ENCODE measurements at regions not wholly inside any gene's neighbourhood (a gene's known extent, or its start where the extent isn't known, plus 50 kb on each side); places are given as distances from the start of the nearest gene placed in this dataset.
"Not testable (repeated sequence)": the region's sequence is repeated elsewhere in the genome, so short reads cannot be mapped to it uniquely, and the experiment has no call there.

DNA sequence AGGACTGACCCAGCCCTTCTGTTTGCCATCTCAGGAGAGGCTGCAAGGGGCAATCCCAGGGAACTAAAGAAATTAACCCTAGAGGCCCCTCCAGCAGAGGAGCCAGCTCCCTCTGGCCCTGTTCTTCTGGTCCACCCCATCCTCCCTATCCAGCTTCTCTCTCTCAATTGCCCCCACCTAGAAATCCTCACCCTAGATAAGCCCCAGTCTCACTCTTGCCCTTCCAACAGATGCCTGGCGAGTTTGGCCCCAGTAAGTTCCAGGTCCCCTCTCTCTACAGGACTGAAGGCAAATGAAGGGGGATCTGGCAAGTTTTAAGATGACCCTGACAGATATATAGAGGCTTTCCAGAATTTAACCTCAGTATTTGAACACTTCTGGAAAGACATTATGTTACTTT lies 134.0 kb downstream of the THBS2 start:
- no peak for FAIRE-seq
- no peak overlapping the region for H3K9ac ChIP-seq (ENCODE audit: low read length in 3 of 3)
- intact Hi-C loops (cut with DNase I): no loop called here

DNA sequence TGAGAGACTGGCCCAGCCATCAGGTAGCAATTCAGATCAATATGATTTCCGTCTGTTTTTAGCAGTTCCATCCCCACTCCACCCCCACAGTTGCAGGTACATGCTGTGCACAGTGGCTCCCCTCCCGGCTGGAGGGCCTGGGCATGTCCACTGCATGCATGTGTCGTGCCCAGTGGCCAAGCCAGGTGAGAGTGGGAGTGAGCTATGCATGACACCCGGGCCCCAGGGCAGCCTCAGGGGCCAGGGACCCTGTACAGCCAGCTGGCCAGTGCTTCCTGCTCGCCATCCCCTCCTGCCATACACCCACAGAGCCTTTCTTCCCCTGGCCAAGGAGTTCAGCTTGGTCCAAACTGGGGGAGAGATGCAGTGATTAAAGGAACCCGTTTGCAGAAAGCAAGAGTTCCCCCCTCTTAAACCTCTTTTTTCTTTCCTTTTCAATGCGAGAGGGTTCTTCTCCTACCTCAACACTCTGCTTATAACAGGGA lies 135.3 kb downstream of the THBS2 start:
- no peaks in the 10 kb centered on the region for H3K36me3 ChIP-seq (ENCODE audit: control insufficient read depth in 2 of 3, insufficient read depth in 3 of 3, low read length in 3 of 3)
- intact Hi-C loops (cut with DNase I): no loop called here

More for the DNA sequence above, 134.0 kb downstream of the THBS2 start:
- H3K9me3 ChIP-seq (ENCODE audit: control insufficient read depth in 2 of 3, insufficient read depth in 1 of 3, low read length in 3 of 3): no peaks in the 10 kb centered on the region
- H3K36me3 ChIP-seq (ENCODE audit: control insufficient read depth in 2 of 3, insufficient read depth in 3 of 3, low read length in 3 of 3): no peaks in the 10 kb centered on the region
- TF ChIP-seq, protein P1, sequence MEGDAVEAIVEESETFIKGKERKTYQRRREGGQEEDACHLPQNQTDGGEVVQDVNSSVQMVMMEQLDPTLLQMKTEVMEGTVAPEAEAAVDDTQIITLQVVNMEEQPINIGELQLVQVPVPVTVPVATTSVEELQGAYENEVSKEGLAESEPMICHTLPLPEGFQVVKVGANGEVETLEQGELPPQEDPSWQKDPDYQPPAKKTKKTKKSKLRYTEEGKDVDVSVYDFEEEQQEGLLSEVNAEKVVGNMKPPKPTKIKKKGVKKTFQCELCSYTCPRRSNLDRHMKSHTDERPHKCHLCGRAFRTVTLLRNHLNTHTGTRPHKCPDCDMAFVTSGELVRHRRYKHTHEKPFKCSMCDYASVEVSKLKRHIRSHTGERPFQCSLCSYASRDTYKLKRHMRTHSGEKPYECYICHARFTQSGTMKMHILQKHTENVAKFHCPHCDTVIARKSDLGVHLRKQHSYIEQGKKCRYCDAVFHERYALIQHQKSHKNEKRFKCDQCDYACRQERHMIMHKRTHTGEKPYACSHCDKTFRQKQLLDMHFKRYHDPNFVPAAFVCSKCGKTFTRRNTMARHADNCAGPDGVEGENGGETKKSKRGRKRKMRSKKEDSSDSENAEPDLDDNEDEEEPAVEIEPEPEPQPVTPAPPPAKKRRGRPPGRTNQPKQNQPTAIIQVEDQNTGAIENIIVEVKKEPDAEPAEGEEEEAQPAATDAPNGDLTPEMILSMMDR (IDR thresholded peaks at IDR 0.05; ENCODE audit: borderline replicate concordance, extremely low read depth, insufficient read depth): no peak
- no peak overlapping the region for H3K4me3 ChIP-seq (ENCODE audit: low read length in 3 of 3)
- no peak for DNase-seq
- H3K27ac ChIP-seq (ENCODE audit: low read depth in 2 of 2, low read length in 2 of 2): no peak overlapping the region
- H3K4me1 ChIP-seq (ENCODE audit: control insufficient read depth in 2 of 3, insufficient read depth in 2 of 3, low read depth in 1 of 3, low read length in 3 of 3): no peaks in the 10 kb centered on the region
- H3K27me3 ChIP-seq (ENCODE audit: control insufficient read depth, insufficient read depth, low read length): no peaks in the 10 kb centered on the region

DNA sequence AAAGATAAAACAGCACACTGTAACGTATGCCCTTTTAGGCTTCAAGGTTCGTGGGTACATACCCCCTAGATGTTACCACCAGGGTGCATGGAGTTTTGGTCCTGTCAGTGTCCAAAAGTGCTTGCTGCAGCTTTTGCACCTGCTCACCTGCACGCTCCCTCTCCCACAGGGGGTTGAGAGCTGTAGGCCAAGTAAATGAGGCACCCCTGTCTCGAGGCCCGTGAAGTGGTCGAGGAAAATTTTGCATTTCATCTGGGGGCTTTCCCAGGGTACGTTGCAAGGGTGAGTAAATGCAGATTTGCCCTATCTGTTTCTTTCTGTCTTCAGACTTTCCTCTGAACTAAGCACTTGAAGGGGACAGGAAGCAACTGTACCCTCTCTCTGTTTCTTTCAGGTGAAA lies 136.0 kb downstream of the THBS2 start:
- intact Hi-C loops (cut with DNase I): no loop called here
- Histone ChIP-seq H3K4me1 (ENCODE audit: control insufficient read depth in 2 of 3, insufficient read depth in 2 of 3, low read depth in 1 of 3, low read length in 3 of 3) (no peaks in the 10 kb centered on the region), H3K4me3 (ENCODE audit: low read length in 3 of 3) (no peak overlapping the region), H3K9me3 (ENCODE audit: control insufficient read depth in 2 of 3, insufficient read depth in 1 of 3, low read length in 3 of 3) (no peaks in the 10 kb centered on the region), H3K9ac (ENCODE audit: low read length in 3 of 3) (no peak overlapping the region), H3K27me3 (ENCODE audit: control insufficient read depth, insufficient read depth, low read length) (no peaks in the 10 kb centered on the region), H3K27ac (ENCODE audit: low read depth in 2 of 2, low read length in 2 of 2) (no peak overlapping the region), H3K36me3 (ENCODE audit: control insufficient read depth in 2 of 3, insufficient read depth in 3 of 3, low read length in 3 of 3) (no peaks in the 10 kb centered on the region)
- FAIRE-seq (no peak), DNase-seq (no peak)
- TF ChIP-seq, protein P1 (IDR thresholded peaks at IDR 0.05; ENCODE audit: borderline replicate concordance, extremely low read depth, insufficient read depth): no peak

More for the DNA sequence above, 135.3 kb downstream of the THBS2 start:
- Histone ChIP-seq H3K9me3 (ENCODE audit: control insufficient read depth in 2 of 3, insufficient read depth in 1 of 3, low read length in 3 of 3) (no peaks in the 10 kb centered on the region), H3K4me3 (ENCODE audit: low read length in 3 of 3) (no peak overlapping the region), H3K27ac (ENCODE audit: low read depth in 2 of 2, low read length in 2 of 2) (no peak overlapping the region), H3K27me3 (ENCODE audit: control insufficient read depth, insufficient read depth, low read length) (no peaks in the 10 kb centered on the region), H3K9ac (ENCODE audit: low read length in 3 of 3) (no peak overlapping the region), H3K4me1 (ENCODE audit: control insufficient read depth in 2 of 3, insufficient read depth in 2 of 3, low read depth in 1 of 3, low read length in 3 of 3) (no peaks in the 10 kb centered on the region)
- DNase-seq: no peak
- TF ChIP-seq, protein P1 (IDR thresholded peaks at IDR 0.05; ENCODE audit: borderline replicate concordance, extremely low read depth, insufficient read depth): no peak
- FAIRE-seq: no peak

DNA sequence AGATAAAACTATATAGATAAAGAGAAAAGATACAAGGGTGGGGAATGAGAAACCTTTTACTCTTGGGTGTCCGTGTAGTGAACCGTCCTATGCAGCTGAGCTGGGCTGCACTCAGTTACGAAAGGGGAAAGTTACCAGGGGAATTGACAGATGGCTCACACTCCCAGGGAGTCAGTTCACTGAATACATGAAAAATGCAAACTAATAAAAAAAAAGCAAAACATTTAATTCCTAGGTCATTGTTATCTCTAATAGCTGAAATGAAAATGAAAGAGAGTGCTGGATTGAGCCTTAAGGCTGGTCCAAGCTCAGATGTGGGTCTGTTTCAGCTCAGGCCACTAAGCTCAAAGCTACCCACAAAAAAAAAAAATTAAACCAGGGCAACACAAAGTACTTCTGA lies 138.0 kb downstream of the THBS2 start:
- H3K27ac ChIP-seq (ENCODE audit: low read depth in 2 of 2, low read length in 2 of 2): no peak overlapping the region
- H3K36me3 ChIP-seq (ENCODE audit: control insufficient read depth in 2 of 3, insufficient read depth in 3 of 3, low read length in 3 of 3): no peaks in the 10 kb centered on the region
- H3K9ac ChIP-seq (ENCODE audit: low read length in 3 of 3): no peak overlapping the region
- no peak for FAIRE-seq
- TF ChIP-seq, protein P1 (IDR thresholded peaks at IDR 0.05; ENCODE audit: borderline replicate concordance, extremely low read depth, insufficient read depth): no peak
- intact Hi-C loops (cut with DNase I): no loop called here
- DNase-seq: no peak
- H3K9me3 ChIP-seq (ENCODE audit: control insufficient read depth in 2 of 3, insufficient read depth in 1 of 3, low read length in 3 of 3): no peaks in the 10 kb centered on the region
- H3K27me3 ChIP-seq (ENCODE audit: control insufficient read depth, insufficient read depth, low read length): no peaks in the 10 kb centered on the region
- H3K4me1 ChIP-seq (ENCODE audit: control insufficient read depth in 2 of 3, insufficient read depth in 2 of 3, low read depth in 1 of 3, low read length in 3 of 3): no peaks in the 10 kb centered on the region
- no peak overlapping the region for H3K4me3 ChIP-seq (ENCODE audit: low read length in 3 of 3)

DNA sequence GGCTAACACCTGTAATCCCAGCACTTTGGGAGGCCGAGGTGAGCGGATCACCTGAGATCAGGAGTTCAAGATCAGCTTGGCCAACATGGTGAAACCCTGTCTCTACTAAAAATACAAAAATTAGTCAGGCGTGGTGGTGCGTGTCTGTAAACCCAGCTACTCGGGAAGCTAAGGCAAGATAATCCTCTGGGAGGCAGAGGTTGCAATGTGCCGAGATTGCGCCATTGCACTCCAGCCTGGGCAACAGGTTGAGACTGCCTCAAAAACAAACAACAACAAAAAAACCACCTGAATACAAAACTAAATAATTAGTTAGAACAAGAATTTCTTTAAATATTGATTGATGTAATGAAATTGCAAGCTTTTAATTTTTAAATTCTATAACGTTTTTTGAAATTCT lies 139.0 kb downstream of the THBS2 start:
- H3K9me3 ChIP-seq (ENCODE audit: control insufficient read depth in 2 of 3, insufficient read depth in 1 of 3, low read length in 3 of 3); intact Hi-C loops (cut with DNase I); H3K4me3 ChIP-seq (ENCODE audit: low read length in 3 of 3); H3K9ac ChIP-seq (ENCODE audit: low read length in 3 of 3); H3K4me1 ChIP-seq (ENCODE audit: control insufficient read depth in 2 of 3, insufficient read depth in 2 of 3, low read depth in 1 of 3, low read length in 3 of 3); H3K27me3 ChIP-seq (ENCODE audit: control insufficient read depth, insufficient read depth, low read length); FAIRE-seq; H3K36me3 ChIP-seq (ENCODE audit: control insufficient read depth in 2 of 3, insufficient read depth in 3 of 3, low read length in 3 of 3); H3K27ac ChIP-seq (ENCODE audit: low read depth in 2 of 2, low read length in 2 of 2): not testable (repeated sequence)
- DNase-seq: peak in 1 of 5 donors; percentile 28
